ENCODE measurements at regions not wholly inside any gene's neighbourhood (a gene's known extent, or its start where the extent isn't known, plus 50 kb on each side); places are given as distances from the start of the nearest gene placed in this dataset.
"Not testable (repeated sequence)": the region's sequence is repeated elsewhere in the genome, so short reads cannot be mapped to it uniquely, and the experiment has no call there.

GRCh38 chr9:93893899-93894690 lies 61.1 kb downstream of the BARX1 start:
- DNase-seq (ENCODE audit: insufficient read length) (no peak), FAIRE-seq (no peak)
- TF ChIP-seq POLR2A (IDR thresholded peaks at IDR 0.05; ENCODE audit: low read depth, low read length) (no peak), TAF1 (IDR thresholded peaks at IDR 0.05; ENCODE audit: borderline replicate concordance, low read depth, low read length) (no peak), POLR2AphosphoS5 (IDR thresholded peaks at IDR 0.05; ENCODE audit: low read depth, low read length) (no peak)

DNA sequence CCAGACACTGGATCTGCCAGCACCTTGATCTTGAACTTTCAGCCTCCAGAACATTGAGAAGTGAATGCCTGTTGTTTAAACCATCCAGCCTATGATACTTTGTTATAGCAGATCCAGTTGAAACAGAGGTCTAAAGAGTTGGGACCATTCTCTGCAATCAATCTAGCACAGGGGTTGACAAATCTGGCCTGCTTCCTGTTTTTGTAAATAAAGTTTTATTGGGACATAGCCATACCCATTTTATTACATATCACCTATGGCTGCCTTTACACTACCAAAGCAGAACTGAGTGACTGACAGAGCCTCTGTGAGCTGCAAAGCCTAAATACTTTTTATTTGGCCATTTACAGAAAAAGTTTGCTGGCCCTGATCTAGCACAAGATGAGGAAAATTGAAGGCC lies 62.0 kb downstream of the BARX1 start:
- FAIRE-seq = no peak
- no peak for TF ChIP-seq TAF1 (IDR thresholded peaks at IDR 0.05; ENCODE audit: borderline replicate concordance, low read depth, low read length)
- TF ChIP-seq POLR2A (IDR thresholded peaks at IDR 0.05; ENCODE audit: low read depth, low read length) = no peak
- no peak for TF ChIP-seq POLR2AphosphoS5 (IDR thresholded peaks at IDR 0.05; ENCODE audit: low read depth, low read length)

DNA sequence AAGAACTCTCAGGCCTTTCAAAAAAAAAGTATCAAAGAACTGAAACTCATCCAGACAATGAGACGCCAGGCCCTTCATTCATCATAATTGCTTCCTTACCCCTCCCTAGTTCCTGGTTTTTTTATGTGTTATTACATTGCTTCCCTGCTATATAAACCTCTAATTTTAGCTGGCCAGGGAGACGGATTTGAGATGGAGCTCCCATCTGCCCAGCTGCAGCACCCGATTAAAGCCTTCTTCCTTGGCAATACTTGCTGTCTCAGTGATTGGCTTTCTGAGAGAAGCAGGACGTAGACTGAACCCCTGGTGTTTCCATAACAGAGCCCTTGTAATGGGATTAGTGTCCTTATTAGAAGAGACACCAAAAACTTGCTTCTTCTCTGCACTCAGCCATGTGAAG lies 62.4 kb downstream of the BARX1 start:
- FAIRE-seq = no peak
- no peak for DNase-seq (ENCODE audit: insufficient read length)
- TF ChIP-seq TAF1 (IDR thresholded peaks at IDR 0.05; ENCODE audit: borderline replicate concordance, low read depth, low read length) (no peak), POLR2AphosphoS5 (IDR thresholded peaks at IDR 0.05; ENCODE audit: low read depth, low read length) (no peak), POLR2A (IDR thresholded peaks at IDR 0.05; ENCODE audit: low read depth, low read length) (no peak)

More for the DNA sequence above, 62.0 kb downstream of the BARX1 start:
- DNase-seq (ENCODE audit: insufficient read length) = no peak

- no peak for DNase-seq (ENCODE audit: insufficient read length)
- TF ChIP-seq POLR2AphosphoS5 (IDR thresholded peaks at IDR 0.05; ENCODE audit: low read depth, low read length) = no peak
- TF ChIP-seq TAF1 (IDR thresholded peaks at IDR 0.05; ENCODE audit: borderline replicate concordance, low read depth, low read length) = no peak
- no peak for TF ChIP-seq POLR2A (IDR thresholded peaks at IDR 0.05; ENCODE audit: low read depth, low read length)
- no peak for FAIRE-seq
These were observed 63.4 kb downstream of the BARX1 start for GRCh38 chr9:93891549-93892310.

DNA sequence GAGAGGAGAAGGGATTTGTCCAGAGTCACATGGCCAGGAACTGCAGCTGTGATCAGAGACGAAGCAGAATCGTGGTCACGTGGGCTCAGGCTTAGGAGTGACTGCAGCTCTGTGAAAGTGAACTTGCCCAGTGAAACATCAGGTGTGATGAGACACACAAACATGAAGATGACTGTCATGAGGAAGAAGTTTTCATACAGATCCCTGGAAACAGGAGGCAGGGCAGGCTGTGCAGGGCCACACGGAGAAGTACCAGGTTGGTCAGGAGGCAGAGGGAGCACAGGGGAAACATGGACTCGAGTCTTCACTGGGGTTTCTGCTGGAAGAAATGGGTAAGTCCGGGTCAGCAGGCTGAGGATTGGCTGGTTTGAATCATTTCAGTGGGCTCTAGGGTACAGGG lies 64.1 kb downstream of the BARX1 start:
- no peak for TF ChIP-seq TAF1 (IDR thresholded peaks at IDR 0.05; ENCODE audit: borderline replicate concordance, low read depth, low read length)
- DNase-seq (ENCODE audit: insufficient read length) (no peak), FAIRE-seq (no peak)

DNA sequence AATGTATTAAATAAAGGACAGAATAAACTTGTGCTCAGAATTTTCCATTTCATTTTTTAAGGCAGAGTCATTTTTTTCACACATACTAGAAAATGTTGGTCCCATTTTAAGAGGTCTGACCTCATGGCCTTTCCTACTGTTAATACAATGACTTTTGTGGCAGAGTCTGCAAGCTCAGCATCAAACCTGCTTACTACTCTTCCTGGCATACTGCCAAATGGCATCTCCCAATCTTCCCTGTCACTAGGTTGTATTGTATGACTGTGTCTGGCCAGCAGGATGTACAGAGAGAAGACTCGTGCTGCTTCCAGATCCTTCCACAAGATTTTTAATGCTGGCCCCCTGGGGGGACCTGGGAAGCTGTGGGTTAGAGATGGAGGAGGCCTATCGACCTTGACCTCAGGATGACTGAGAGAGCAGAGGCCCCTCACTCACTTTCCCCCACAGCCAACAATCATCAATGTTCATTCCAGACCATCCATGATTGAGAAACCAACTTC lies 64.7 kb downstream of the BARX1 start:
- DNase-seq (ENCODE audit: insufficient read length) (no peak), FAIRE-seq (no peak)
- no peak for TF ChIP-seq POLR2AphosphoS5 (IDR thresholded peaks at IDR 0.05; ENCODE audit: low read depth, low read length)
- no peak for TF ChIP-seq TAF1 (IDR thresholded peaks at IDR 0.05; ENCODE audit: borderline replicate concordance, low read depth, low read length)
- no peak for TF ChIP-seq POLR2A (IDR thresholded peaks at IDR 0.05; ENCODE audit: low read depth, low read length)

GRCh38 chr9:93886911-93887310 lies 68.2 kb downstream of the BARX1 start:
- no peak for DNase-seq (ENCODE audit: insufficient read length)
- FAIRE-seq = no peak

DNA sequence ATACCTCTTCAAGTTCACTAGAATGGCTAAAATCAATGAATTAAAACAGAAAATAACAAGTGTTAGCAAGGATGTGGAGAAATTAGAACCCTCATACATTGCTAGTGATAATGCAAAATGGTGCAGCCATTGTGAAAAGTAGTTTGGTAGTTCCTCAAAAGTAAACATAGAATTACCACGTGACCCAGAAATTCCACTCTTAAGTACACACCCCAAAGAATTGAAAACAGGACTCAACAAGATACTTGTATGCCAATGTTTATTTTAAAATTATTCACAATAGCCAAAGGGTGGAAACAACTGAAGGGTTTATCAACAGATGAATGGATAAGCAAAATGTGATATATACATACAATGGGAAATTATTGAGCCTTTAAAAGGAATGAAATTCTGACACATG lies 70.3 kb downstream of the BARX1 start:
- no peak for FAIRE-seq
- DNase-seq (ENCODE audit: insufficient read length) = no peak
- TF ChIP-seq POLR2AphosphoS5 (IDR thresholded peaks at IDR 0.05; ENCODE audit: low read depth, low read length) = no peak
- TF ChIP-seq POLR2A (IDR thresholded peaks at IDR 0.05; ENCODE audit: low read depth, low read length) = no peak
- no peak for TF ChIP-seq TAF1 (IDR thresholded peaks at IDR 0.05; ENCODE audit: borderline replicate concordance, low read depth, low read length)

More at GRCh38 chr9:93886911-93887310, 68.2 kb downstream of the BARX1 start:
- TF ChIP-seq POLR2AphosphoS5 (IDR thresholded peaks at IDR 0.05; ENCODE audit: low read depth, low read length) (no peak), POLR2A (IDR thresholded peaks at IDR 0.05; ENCODE audit: low read depth, low read length) (no peak), TAF1 (IDR thresholded peaks at IDR 0.05; ENCODE audit: borderline replicate concordance, low read depth, low read length) (no peak)

DNA sequence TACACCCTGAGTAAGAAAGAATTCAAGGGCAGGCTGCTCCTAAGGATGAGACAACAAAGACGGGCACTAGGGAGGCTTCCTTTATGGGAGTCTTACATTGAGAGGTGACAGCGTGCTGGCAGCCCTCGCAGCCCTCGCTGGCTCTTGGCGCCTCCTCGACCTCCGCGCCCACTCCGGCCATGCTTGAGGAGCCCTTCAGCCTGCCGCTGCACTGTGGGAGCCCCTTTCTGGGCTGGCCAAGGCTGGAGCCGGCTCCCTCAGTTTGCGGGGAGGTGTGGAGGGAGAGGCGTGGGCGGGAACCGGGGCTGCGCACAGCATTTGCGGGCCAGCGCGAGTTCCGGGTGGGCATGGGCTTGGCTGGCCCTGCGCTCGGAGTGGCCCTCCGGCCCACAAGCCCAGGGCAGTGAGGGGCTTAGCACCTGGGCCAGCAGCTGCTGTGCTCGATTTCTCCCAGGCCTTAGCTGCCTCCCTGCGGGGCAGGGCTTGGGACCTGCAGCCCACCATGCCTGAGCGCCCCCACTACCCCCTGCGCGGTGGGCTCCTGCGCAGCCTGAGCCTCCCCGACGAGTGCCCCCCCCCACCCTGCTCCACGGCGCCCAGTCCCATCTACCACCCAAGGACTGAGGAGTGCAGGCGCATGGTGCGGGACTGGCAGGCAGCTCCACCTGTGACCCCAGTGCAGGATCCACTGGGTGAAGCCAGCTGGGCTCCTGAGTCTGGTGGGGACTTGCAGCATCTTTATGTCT lies 75.3 kb downstream of the BARX1 start:
- not testable (repeated sequence) for DNase-seq (ENCODE audit: insufficient read length); FAIRE-seq

- FAIRE-seq = no peak
- DNase-seq (ENCODE audit: insufficient read length) = no peak
These were observed 79.8 kb downstream of the BARX1 start for GRCh38 chr9:93875330-93875729.

DNA sequence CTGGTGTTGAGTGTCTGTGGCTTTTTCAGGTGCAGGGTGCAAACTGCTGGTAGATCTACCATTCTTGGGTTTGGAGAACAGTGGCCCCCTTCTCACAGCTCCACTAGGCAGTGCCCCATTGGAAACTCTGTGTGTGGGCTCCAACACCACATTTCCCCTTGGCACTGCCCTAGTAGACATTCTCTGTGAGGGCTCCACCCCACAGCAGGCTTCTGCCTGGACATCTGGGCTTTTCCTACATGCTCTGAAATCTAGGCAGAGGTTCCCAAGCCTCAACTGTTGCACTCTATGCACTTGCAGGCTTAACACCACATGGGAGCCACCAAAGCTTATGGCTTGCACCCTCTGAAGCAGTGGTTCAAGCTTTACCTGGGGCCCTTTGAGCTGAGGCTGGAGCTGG lies 80.9 kb downstream of the BARX1 start:
- TF ChIP-seq POLR2AphosphoS5 (IDR thresholded peaks at IDR 0.05; ENCODE audit: low read depth, low read length) = no peak
- no peak for TF ChIP-seq TAF1 (IDR thresholded peaks at IDR 0.05; ENCODE audit: borderline replicate concordance, low read depth, low read length)
- no peak for TF ChIP-seq POLR2A (IDR thresholded peaks at IDR 0.05; ENCODE audit: low read depth, low read length)
- DNase-seq (ENCODE audit: insufficient read length) (no peak), FAIRE-seq (no peak)

More at GRCh38 chr9:93875330-93875729, 79.8 kb downstream of the BARX1 start:
- TF ChIP-seq TAF1 (IDR thresholded peaks at IDR 0.05; ENCODE audit: borderline replicate concordance, low read depth, low read length) (no peak), POLR2AphosphoS5 (IDR thresholded peaks at IDR 0.05; ENCODE audit: low read depth, low read length) (no peak), POLR2A (IDR thresholded peaks at IDR 0.05; ENCODE audit: low read depth, low read length) (no peak)
